ENCODE measurements at regions not wholly inside any gene's neighbourhood (a gene's known extent, or its start where the extent isn't known, plus 50 kb on each side); places are given as distances from the start of the nearest gene placed in this dataset.
"Not testable (repeated sequence)": the region's sequence is repeated elsewhere in the genome, so short reads cannot be mapped to it uniquely, and the experiment has no call there.

DNA sequence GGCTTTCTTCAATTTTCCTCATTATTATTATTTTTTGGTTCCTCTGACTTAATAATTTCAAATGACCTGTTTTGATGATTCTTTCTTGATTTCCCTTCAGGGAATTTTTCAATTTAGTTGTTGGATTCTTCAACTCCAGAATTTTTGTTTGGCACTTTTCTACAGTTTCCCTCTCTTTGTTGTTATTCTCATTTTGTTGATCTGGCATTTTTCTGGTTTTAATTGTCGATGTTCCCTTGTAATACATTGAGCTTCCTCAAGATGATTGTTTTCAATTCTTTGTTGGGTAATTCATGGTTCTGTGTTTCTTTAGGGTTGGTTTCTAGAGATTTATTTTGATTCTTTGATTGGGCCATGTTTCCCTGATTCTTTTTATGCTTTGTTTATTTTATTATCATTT, 67.8 kb upstream of the DNAJC1 start:
- DNase-seq = no peak

DNA sequence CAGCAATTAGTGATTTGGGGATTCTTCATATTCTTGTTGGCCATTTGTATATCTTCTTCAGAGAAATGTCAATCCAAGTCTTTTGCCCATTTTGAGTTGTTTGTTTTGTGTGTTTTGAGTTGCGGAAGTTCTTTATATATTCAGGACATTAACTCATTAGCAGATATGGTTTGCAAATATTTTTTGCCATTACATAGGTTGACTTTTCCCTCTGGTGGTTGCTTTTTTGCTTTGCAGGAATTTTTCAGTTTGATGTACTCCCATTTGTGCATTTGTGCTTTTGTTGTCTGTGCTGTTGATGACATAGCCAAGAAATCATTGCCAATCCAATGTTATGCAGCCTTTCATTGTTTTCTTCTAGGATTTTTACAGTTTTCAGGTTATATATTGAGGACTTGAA, 63.6 kb upstream of the DNAJC1 start:
- peak; percentile 18 for DNase-seq

DNA sequence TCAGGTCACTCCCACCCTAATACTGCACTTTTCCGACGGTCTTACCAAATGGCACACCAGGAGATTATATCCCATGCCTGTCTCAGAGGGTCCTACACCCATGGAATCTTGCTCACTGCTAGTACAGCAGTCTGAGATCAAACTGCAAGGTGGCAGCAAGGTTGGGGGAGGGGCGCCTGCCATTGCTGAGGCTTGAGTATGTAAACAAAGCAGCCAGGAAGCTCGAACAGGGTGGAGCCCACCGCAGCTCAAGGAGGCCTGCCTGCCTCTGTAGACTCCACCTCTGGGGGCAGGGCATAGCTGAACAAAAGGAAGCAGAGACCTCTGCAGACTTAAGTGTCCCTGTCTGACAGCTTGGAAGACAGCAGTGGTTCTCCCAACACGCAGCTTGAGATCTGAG, 57.5 kb upstream of the DNAJC1 start:
- DNase-seq = not testable (repeated sequence)

DNA sequence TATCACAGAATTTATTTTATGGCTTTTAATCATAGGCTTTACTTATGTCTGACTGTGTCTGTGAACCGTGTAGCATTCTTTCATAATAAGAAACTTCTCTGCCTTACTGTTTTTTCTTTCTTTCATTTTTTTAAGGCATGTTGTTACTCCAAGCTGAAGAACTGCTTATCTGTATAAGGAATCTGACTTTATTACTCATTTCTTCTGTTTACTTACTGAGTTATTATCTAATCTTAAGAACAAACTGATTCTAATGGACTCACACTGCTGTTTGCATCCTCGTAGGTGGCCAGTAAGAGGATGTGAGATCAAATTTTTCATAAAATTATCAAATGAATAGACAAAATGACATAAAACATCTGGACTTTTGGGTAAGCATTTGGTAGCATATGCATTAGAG, 54.7 kb upstream of the DNAJC1 start:
- DNase-seq = no peak

DNA sequence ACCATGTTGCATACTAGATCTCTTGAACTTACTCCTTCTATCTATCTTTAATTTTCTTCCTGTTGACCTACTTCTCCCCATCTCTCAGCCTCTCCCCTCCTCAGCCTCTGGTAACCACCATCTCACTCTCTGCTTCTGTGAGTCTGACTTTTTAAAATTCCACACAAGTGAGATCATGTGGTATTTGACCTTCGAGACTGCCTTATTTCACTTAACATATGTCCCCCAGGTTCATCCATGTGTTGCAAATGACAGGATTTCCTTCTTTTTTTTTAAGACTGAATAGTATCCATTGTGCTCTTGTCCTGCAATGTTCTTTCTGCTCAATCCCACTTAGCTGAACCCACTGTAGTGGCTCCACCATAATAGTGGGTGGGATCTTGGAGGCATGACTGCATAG, 51.4 kb upstream of the DNAJC1 start:
- no peak for DNase-seq
